ENCODE measurements at regions not wholly inside any gene's neighbourhood (a gene's known extent, or its start where the extent isn't known, plus 50 kb on each side); places are given as distances from the start of the nearest gene placed in this dataset.

GRCh38 chr18:45295388-45295787 lies 319.9 kb upstream of the SLC14A2 start:
- Mint-ChIP-seq H3K27me3 (ENCODE audit: low read depth, unreplicated experiment) (peaks cover 13% of the 10 kb centered on the region), H3K4me3 (ENCODE audit: unreplicated experiment) (no peak overlapping the region), H3K36me3 (ENCODE audit: low read depth, unreplicated experiment) (no peaks in the 10 kb centered on the region), H3K4me1 (ENCODE audit: low read depth, unreplicated experiment) (peaks cover 19% of the 10 kb centered on the region), H3K9me3 (ENCODE audit: unreplicated experiment) (no peaks in the 10 kb centered on the region), H3K27ac (ENCODE audit: unreplicated experiment) (no peak overlapping the region)
- H2AFZ ChIP-seq (ENCODE audit: low read depth, low read length) = no peak overlapping the region
- TF ChIP-seq CTCF (IDR thresholded peaks at IDR 0.05; ENCODE audit: insufficient read depth, low read depth, low read length) (no peak), EZH2 (IDR thresholded peaks at IDR 0.05; ENCODE audit: insufficient read depth, low read length) (no peak)
- DNase-seq (ENCODE audit: low read depth) (no peak), FAIRE-seq (no peak)
- H3K4me3 ChIP-seq (ENCODE audit: insufficient read depth, low read depth, low read length) = no peak overlapping the region
- no peaks in the 10 kb centered on the region for H3K9me3 ChIP-seq (ENCODE audit: insufficient read depth, low read depth, low read length)
- H3K27ac ChIP-seq (ENCODE audit: low read depth, low read length) = no peak overlapping the region
- H3K79me2 ChIP-seq (ENCODE audit: insufficient read depth, low read length) = no peaks in the 10 kb centered on the region
- H3K4me1 ChIP-seq (ENCODE audit: insufficient read depth, low read length) = peaks cover 15% of the 10 kb centered on the region
- no peak overlapping the region for H3K9ac ChIP-seq (ENCODE audit: low read length)
- H3K4me2 ChIP-seq (ENCODE audit: low read length) = no peak overlapping the region
- no peaks in the 10 kb centered on the region for H3K36me3 ChIP-seq (ENCODE audit: insufficient read depth, low read length)
- no peaks in the 10 kb centered on the region for H3K27me3 ChIP-seq (ENCODE audit: insufficient read depth, low read length)
- no peaks in the 10 kb centered on the region for H4K20me1 ChIP-seq (ENCODE audit: insufficient read depth, low read length)

- FAIRE-seq = no peak
Measured at GRCh38 chr18:45298986-45299385, 316.3 kb upstream of the SLC14A2 start.

More at GRCh38 chr18:45298986-45299385, 316.3 kb upstream of the SLC14A2 start:
- H3K9me3 ChIP-seq (ENCODE audit: insufficient read depth, low read depth, low read length) = no peaks in the 10 kb centered on the region
- H2AFZ ChIP-seq (ENCODE audit: low read depth, low read length) = no peak overlapping the region
- H3K79me2 ChIP-seq (ENCODE audit: insufficient read depth, low read length) = no peaks in the 10 kb centered on the region
- H3K27ac Mint-ChIP-seq (ENCODE audit: unreplicated experiment) = no peak overlapping the region
- no peak overlapping the region for H3K4me3 ChIP-seq (ENCODE audit: insufficient read depth, low read depth, low read length)
- no peak for DNase-seq (ENCODE audit: low read depth)
- no peaks in the 10 kb centered on the region for H3K36me3 ChIP-seq (ENCODE audit: insufficient read depth, low read length)
- H3K27me3 ChIP-seq (ENCODE audit: insufficient read depth, low read length) = no peaks in the 10 kb centered on the region
- TF ChIP-seq CTCF (IDR thresholded peaks at IDR 0.05; ENCODE audit: insufficient read depth, low read depth, low read length) (no peak), EZH2 (IDR thresholded peaks at IDR 0.05; ENCODE audit: insufficient read depth, low read length) (no peak)
- no peaks in the 10 kb centered on the region for H3K4me1 Mint-ChIP-seq (ENCODE audit: low read depth, unreplicated experiment)
- H3K27me3 Mint-ChIP-seq (ENCODE audit: low read depth, unreplicated experiment) = peaks cover 10% of the 10 kb centered on the region
- H3K4me3 Mint-ChIP-seq (ENCODE audit: unreplicated experiment) = no peak overlapping the region
- no peak overlapping the region for H3K4me2 ChIP-seq (ENCODE audit: low read length)
- no peak overlapping the region for H3K27ac ChIP-seq (ENCODE audit: low read depth, low read length)
- no peaks in the 10 kb centered on the region for H3K4me1 ChIP-seq (ENCODE audit: insufficient read depth, low read length)
- H3K9me3 Mint-ChIP-seq (ENCODE audit: unreplicated experiment) = no peaks in the 10 kb centered on the region
- H3K9ac ChIP-seq (ENCODE audit: low read length) = no peak overlapping the region
- H3K36me3 Mint-ChIP-seq (ENCODE audit: low read depth, unreplicated experiment) = no peaks in the 10 kb centered on the region
- no peaks in the 10 kb centered on the region for H4K20me1 ChIP-seq (ENCODE audit: insufficient read depth, low read length)

All from astrocyte (in vitro differentiated cells and primary cell).